Thoracic aorta (tissue), 2 donors: ENCODE measurements at regions not wholly inside any gene's neighbourhood (a gene's known extent, or its start where the extent isn't known, plus 50 kb on each side); places are given as distances from the start of the nearest gene placed in this dataset.

Experiments used
- ATAC-seq: fragments of 150-250 bp; one replicate; pipeline ENCODE4 v1.8.0; 2017; ENCODE audit warnings: low read depth; ENCODE audit not compliant: insufficient number of reproducible peaks, low FRiP score
- DNase-seq: peaks from one replicate; pipeline ENCODE4 v3.0.0-alpha.2; 2020; ENCODE audit warnings: low spot score
- H3K27ac ChIP-seq, 2 donors: fragments of 200-600 bp; sonication (generic); 1 replicate in 1 of 2; 2 replicates in 1 of 2; pipeline ENCODE4 v1.5.1; 2016; ENCODE audit warnings: mild to moderate bottlenecking in 2 of 2, moderate library complexity in 2 of 2
- H3K27me3 ChIP-seq: fragments of 200-600 bp; sonication (generic); replicated peaks from 2 replicates; pipeline ENCODE4 v1.6.0; 2016; ENCODE audit warnings: mild to moderate bottlenecking; ENCODE audit not compliant: insufficient read depth
- H3K36me3 ChIP-seq: fragments of 200-600 bp; sonication (generic); one replicate; pipeline ENCODE4 v1.5.1; 2016
- H3K4me1 ChIP-seq, 2 donors: fragments of 200-600 bp; sonication (generic); 1 replicate in 1 of 2; 2 replicates in 1 of 2; pipeline versions ENCODE4 v1.5.1 to v1.6.0; 2016; ENCODE audit warnings: low read depth in 2 of 2, mild to moderate bottlenecking in 1 of 2; ENCODE audit not compliant: control insufficient read depth in 1 of 2
- H3K4me3 ChIP-seq: fragments of 200-600 bp; sonication (generic); 2 replicates; pipeline ENCODE4 v1.5.1; 2016; ENCODE audit warnings: mild to moderate bottlenecking
- H3K9me3 ChIP-seq: fragments of 200-600 bp; sonication (generic); 2 replicates; pipeline ENCODE4 v1.5.1; 2016
- CTCF ChIP-seq: fragments of 200-600 bp; sonication (generic); IDR thresholded peaks from one replicate; pipeline ENCODE4 v1.5.1; 2019; ENCODE audit warnings: antibody characterized with exemption

GRCh38 chr22:34278121-34278520 is 357.8 kb upstream of the LARGE1 start:
- no peaks in the 10 kb centered on the region for H3K36me3 ChIP-seq
- H3K27me3 ChIP-seq = no peaks in the 10 kb centered on the region
- DNase-seq (no peak), ATAC-seq (no peak)
- H3K9me3 ChIP-seq = no peaks in the 10 kb centered on the region
- no peaks in the 10 kb centered on the region for H3K4me1 ChIP-seq
- no peak overlapping the region for H3K4me3 ChIP-seq
- TF ChIP-seq CTCF = no peak
- H3K27ac ChIP-seq = no peak overlapping the region

- TF ChIP-seq CTCF = no peak
- no peak overlapping the region for H3K4me3 ChIP-seq
- no peaks in the 10 kb centered on the region for H3K9me3 ChIP-seq
- ATAC-seq (no peak), DNase-seq (no peak)
- H3K27ac ChIP-seq = no peak overlapping the region
- H3K4me1 ChIP-seq = no peaks in the 10 kb centered on the region
- H3K36me3 ChIP-seq = no peaks in the 10 kb centered on the region
- no peaks in the 10 kb centered on the region for H3K27me3 ChIP-seq
Measured at GRCh38 chr22:34281738-34282137, 361.5 kb upstream of the LARGE1 start.

- Histone ChIP-seq H3K27ac (no peak overlapping the region), H3K36me3 (no peaks in the 10 kb centered on the region), H3K4me3 (no peak overlapping the region), H3K27me3 (no peaks in the 10 kb centered on the region), H3K9me3 (no peaks in the 10 kb centered on the region), H3K4me1 (no peaks in the 10 kb centered on the region)
- ATAC-seq (no peak), DNase-seq (no peak)
- no peak for TF ChIP-seq CTCF
Measured at GRCh38 chr22:34283844-34284243, 363.6 kb upstream of the LARGE1 start.

GRCh38 chr22:34293324-34293723 is 373.0 kb upstream of the LARGE1 start:
- no peaks in the 10 kb centered on the region for H3K4me1 ChIP-seq
- no peaks in the 10 kb centered on the region for H3K27me3 ChIP-seq
- no peak overlapping the region for H3K4me3 ChIP-seq
- H3K27ac ChIP-seq = no peak overlapping the region
- H3K36me3 ChIP-seq = no peaks in the 10 kb centered on the region
- DNase-seq = no peak
- TF ChIP-seq CTCF = no peak
- H3K9me3 ChIP-seq = no peaks in the 10 kb centered on the region
- no peak for ATAC-seq

GRCh38 chr22:34294476-34294875 is 374.2 kb upstream of the LARGE1 start:
- DNase-seq = no peak
- no peak overlapping the region for H3K4me3 ChIP-seq
- no peaks in the 10 kb centered on the region for H3K27me3 ChIP-seq
- ATAC-seq = no peak
- H3K36me3 ChIP-seq = no peaks in the 10 kb centered on the region
- no peak overlapping the region for H3K27ac ChIP-seq
- TF ChIP-seq CTCF = no peak
- no peaks in the 10 kb centered on the region for H3K4me1 ChIP-seq
- no peaks in the 10 kb centered on the region for H3K9me3 ChIP-seq
